A673 (cell line): ENCODE measurements at regions not wholly inside any gene's neighbourhood (a gene's known extent, or its start where the extent isn't known, plus 50 kb on each side); places are given as distances from the start of the nearest gene placed in this dataset.
A peak's percentile ranks its signal among the peaks of the same experiment; 100 is the strongest.

ENCODE experiments used
- BruUV-seq: library from RNA; stranded (reverse); fragments of 400-500 nt; replicated peaks from 2 replicates; lab custom pipeline; 2021; lab: Mats Ljungman, UMichigan
- CTCF ChIA-PET: fragments of 300-600 bp; sonication (Branson Sonifier 250); formaldehyde crosslinking; loops from one replicate; lab custom pipeline; 2022; ENCODE audit warnings: antibody characterized with exemption; lab: Charles Lee
- POLR2A ChIA-PET: fragments of 300-600 bp; sonication (Branson Sonifier 250); formaldehyde crosslinking; loops from one replicate; lab custom pipeline; 2022; ENCODE audit warnings: antibody characterized with exemption; ENCODE audit not compliant: low non-redundant PET; lab: Charles Lee
- DNase-seq: peaks from one replicate; pipeline ENCODE4 v3.0.0-alpha.2; 2015; ENCODE audit warnings: low spot score
- H3K27ac ChIP-seq: fragments of 200-600 bp; sonication (generic); 2 replicates; pipeline ENCODE4 v1.5.1; 2016; ENCODE audit warnings: mixed run types, low read depth, mild to moderate bottlenecking, mixed read lengths, antibody characterized with exemption, low read length; ENCODE audit not compliant: poor library complexity, severe bottlenecking
- H3K27me3 ChIP-seq: fragments of 200-600 bp; sonication (generic); replicated peaks from 2 replicates; pipeline ENCODE4 v1.6.1; 2017; ENCODE audit warnings: mixed run types, low read depth, mild to moderate bottlenecking, mixed read lengths, antibody characterized with exemption, low read length; ENCODE audit not compliant: insufficient read depth, poor library complexity
- H3K36me3 ChIP-seq: fragments of 200-600 bp; sonication (generic); 2 replicates; pipeline ENCODE4 v1.6.1; 2016; ENCODE audit warnings: mixed run types, mild to moderate bottlenecking, mixed read lengths, antibody characterized with exemption, low read length; ENCODE audit not compliant: insufficient read depth, poor library complexity, severe bottlenecking
- H3K4me1 ChIP-seq: fragments of 200-600 bp; sonication (generic); 2 replicates; pipeline ENCODE4 v1.6.1; 2017; ENCODE audit warnings: mixed run types, mild to moderate bottlenecking, mixed read lengths, antibody characterized with exemption, low read length; ENCODE audit not compliant: insufficient read depth, poor library complexity, severe bottlenecking
- H3K4me3 ChIP-seq: fragments of 200-600 bp; sonication (generic); 2 replicates; pipeline ENCODE4 v1.5.1; 2016; ENCODE audit warnings: low read depth, mixed run types, mild to moderate bottlenecking, mixed read lengths, low read length; ENCODE audit not compliant: poor library complexity, severe bottlenecking
- H3K9me3 ChIP-seq: fragments of 200-600 bp; sonication (generic); 2 replicates; pipeline ENCODE4 v1.6.1; 2016; ENCODE audit warnings: mixed run types, low read depth, mild to moderate bottlenecking, mixed read lengths, antibody characterized with exemption, low read length; ENCODE audit not compliant: poor library complexity, severe bottlenecking
- CTCF ChIP-seq: fragments of 300-800, 200-600 bp; sonication (generic); conservative IDR thresholded peaks from 2 replicates; pipeline ENCODE4 v1.5.1; 2017; ENCODE audit warnings: low read depth, mild to moderate bottlenecking, antibody characterized with exemption, low read length, moderate library complexity, mixed read lengths
- EZH2 ChIP-seq: fragments of 200-600 bp; sonication (generic); IDR thresholded peaks from 2 replicates; pipeline ENCODE4 v1.6.1; 2017; ENCODE audit warnings: borderline replicate concordance, low read depth, mild to moderate bottlenecking, mixed read lengths, antibody characterized with exemption, low read length; ENCODE audit not compliant: poor library complexity, severe bottlenecking
- intact Hi-C: fragments of 100-400 bp; cut with micrococcal nuclease; formaldehyde crosslinking; loops from one replicate; pipeline ENCODE4 v1.10.0; 2022; ENCODE audit not compliant: unreplicated experiment

DNA sequence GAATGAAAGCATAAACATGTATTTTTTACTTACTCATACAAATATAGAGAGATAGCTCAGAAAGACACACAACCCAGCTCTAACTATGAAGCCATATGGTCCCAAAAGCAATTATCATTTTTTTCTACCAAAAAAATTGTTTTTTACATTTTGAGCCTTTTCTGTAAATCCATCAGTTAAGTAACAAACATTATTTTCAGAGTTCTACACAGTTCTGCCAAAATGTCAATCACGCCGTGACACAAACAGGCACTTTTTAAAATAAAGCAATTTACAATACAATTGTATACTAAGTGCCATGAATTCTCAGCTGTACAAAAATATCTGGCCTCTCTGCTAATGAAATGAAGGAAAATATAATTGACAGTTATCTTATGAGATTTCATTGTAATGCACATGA, 201.4 kb upstream of the ID4 start:
- H3K27ac ChIP-seq: no peak overlapping the region
- no peak for TF ChIP-seq CTCF
- no peak for TF ChIP-seq EZH2
- no peaks in the 10 kb centered on the region for H3K9me3 ChIP-seq
- BruUV-seq: no TSS peak
- DNase-seq: no peak
- intact Hi-C loops: loop anchor here (5.0 to 10.0 kb wide), 3 partner anchors 611 to 1041 kb away; no protein-coding TSS in a partner anchor
- ChIA-PET POLR2A (no interaction called here), CTCF (no interaction called here)
- no peaks in the 10 kb centered on the region for H3K36me3 ChIP-seq
- no peaks in the 10 kb centered on the region for H3K27me3 ChIP-seq
- H3K4me3 ChIP-seq: no peak overlapping the region
- H3K4me1 ChIP-seq: peaks cover 50% of the 10 kb centered on the region

DNA sequence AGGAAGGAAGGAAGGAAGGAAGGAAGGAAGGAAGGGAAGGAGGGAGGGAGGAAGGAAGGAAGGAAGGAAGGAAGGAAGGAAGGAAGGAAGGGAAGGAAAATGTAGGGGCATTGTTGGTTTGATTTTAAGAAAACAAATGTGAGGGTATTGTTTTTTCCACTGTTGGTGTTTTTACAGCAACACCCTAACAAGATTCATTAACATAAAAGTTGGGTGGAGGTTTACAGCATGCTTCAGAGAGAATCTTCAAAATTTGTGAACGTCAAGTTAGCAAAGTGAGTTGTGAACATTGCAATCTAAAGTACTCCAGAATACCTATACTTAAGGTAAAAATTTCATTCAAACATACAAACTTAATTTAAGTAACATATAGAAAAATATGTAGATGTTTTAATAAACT, 200.2 kb upstream of the ID4 start:
- ChIA-PET POLR2A (no interaction called here), CTCF (no interaction called here)
- DNase-seq: peak; percentile 66
- H3K36me3 ChIP-seq: no peaks in the 10 kb centered on the region
- no peak overlapping the region for H3K4me3 ChIP-seq
- no peaks in the 10 kb centered on the region for H3K27me3 ChIP-seq
- no peak for TF ChIP-seq EZH2
- no peak for TF ChIP-seq CTCF
- peak overlapping the region; percentile 66 for H3K27ac ChIP-seq
- no peaks in the 10 kb centered on the region for H3K9me3 ChIP-seq
- no TSS peak for BruUV-seq
- H3K4me1 ChIP-seq: peaks cover 46% of the 10 kb centered on the region
- intact Hi-C loops: loop anchor here (5.0 to 10.0 kb wide), 3 partner anchors 612 to 1042 kb away; no protein-coding TSS in a partner anchor

- no peak for DNase-seq
- BruUV-seq: no TSS peak
These were observed 198.2 kb upstream of the ID4 start for GRCh38 chr6:19638931-19639330.

More at GRCh38 chr6:19638931-19639330, 198.2 kb upstream of the ID4 start:
- no peaks in the 10 kb centered on the region for H3K27me3 ChIP-seq
- H3K36me3 ChIP-seq: no peaks in the 10 kb centered on the region
- H3K4me1 ChIP-seq: peaks cover 34% of the 10 kb centered on the region
- no peaks in the 10 kb centered on the region for H3K9me3 ChIP-seq
- CTCF ChIA-PET: no interaction called here
- TF ChIP-seq CTCF (no peak), EZH2 (no peak)
- POLR2A ChIA-PET: no interaction called here
- no peak overlapping the region for H3K27ac ChIP-seq
- H3K4me3 ChIP-seq: no peak overlapping the region
- intact Hi-C loops: loop anchor here (5.0 to 10.0 kb wide), 3 partner anchors 614 to 1044 kb away; no protein-coding TSS in a partner anchor
